ENCODE measurements at regions not wholly inside any gene's neighbourhood (a gene's known extent, or its start where the extent isn't known, plus 50 kb on each side); places are given as distances from the start of the nearest gene placed in this dataset.

GRCh38 chr9:105855987-105856386 is 161.6 kb downstream of the TMEM38B start:
- no peak for TF ChIP-seq NR1H2 (CRISPR knock-in tag; IDR thresholded peaks at IDR 0.05)
- TF ChIP-seq ZNF121 (CRISPR knock-in tag; IDR thresholded peaks at IDR 0.05): no peak
- TF ChIP-seq ATF1 (CRISPR knock-in tag; IDR thresholded peaks at IDR 0.05): no peak
- TF ChIP-seq SMAD4 (CRISPR knock-in tag; IDR thresholded peaks at IDR 0.05): no peak
- no peak for TF ChIP-seq RORB (CRISPR knock-in tag; IDR thresholded peaks at IDR 0.05)
- no peak for TF ChIP-seq AFF4 (CRISPR knock-in tag; IDR thresholded peaks at IDR 0.05; ENCODE audit: borderline replicate concordance)
- TF ChIP-seq ZNF423 (CRISPR knock-in tag; IDR thresholded peaks at IDR 0.05): no peak
- TF ChIP-seq TCF7 (CRISPR knock-in tag; IDR thresholded peaks at IDR 0.05; ENCODE audit: low read depth): no peak
- no peak for TF ChIP-seq CBFB (CRISPR knock-in tag; IDR thresholded peaks at IDR 0.05; ENCODE audit: low read depth)
- no peak for TF ChIP-seq MYBL2 (CRISPR knock-in tag; IDR thresholded peaks at IDR 0.05)
- TF ChIP-seq ZNF263 (CRISPR knock-in tag; IDR thresholded peaks at IDR 0.05; ENCODE audit: low read depth): no peak
- ChIA-PET CTCF (no interaction called here), POLR2A (no interaction called here)
- no peak overlapping the region for H3K4me3 Mint-ChIP-seq
- DNase-seq (ENCODE audit: low spot score) (no peak), ATAC-seq (no peak)
- no peaks in the 10 kb centered on the region for H3K36me3 Mint-ChIP-seq
- no peak overlapping the region for H3K27ac Mint-ChIP-seq
- no peaks in the 10 kb centered on the region for H3K9me3 Mint-ChIP-seq
- no peaks in the 10 kb centered on the region for H3K27me3 Mint-ChIP-seq (ENCODE audit: low read depth)
- peaks cover 5% of the 10 kb centered on the region; the same call in 1 of the 2 replicates for H3K4me1 Mint-ChIP-seq

GRCh38 chr9:105858006-105858690 is 163.8 kb downstream of the TMEM38B start:
- Mint-ChIP-seq H3K4me3 (no peak overlapping the region), H3K4me1 (peaks cover 5% of the 10 kb centered on the region; the same call in 1 of the 2 replicates), H3K27ac (no peak overlapping the region), H3K27me3 (ENCODE audit: low read depth) (no peaks in the 10 kb centered on the region), H3K36me3 (no peaks in the 10 kb centered on the region), H3K9me3 (no peaks in the 10 kb centered on the region)
- POLR2A ChIA-PET: interaction anchor here (0.5 kb wide), 1 partner anchor 233 kb away, joined by 4 read pairs; no protein-coding TSS in a partner anchor
- no peak for DNase-seq (ENCODE audit: low spot score)
- TF ChIP-seq ESRRA (CRISPR knock-in tag; IDR thresholded peaks at IDR 0.05; ENCODE audit: borderline replicate concordance) (no peak), GTF2I (CRISPR knock-in tag; conservative IDR thresholded peaks at IDR 0.05) (no peak), NR1H2 (CRISPR knock-in tag; IDR thresholded peaks at IDR 0.05) (no peak)
- ATAC-seq: no peak; the same call in 1 of the 2 replicates
- CTCF ChIA-PET: interaction anchor here (1.0 to 1.5 kb wide), 3 partner anchors 13 to 24 kb away, joined by 3 to 10 read pairs (median 4); no protein-coding TSS in a partner anchor

- Mint-ChIP-seq H3K36me3 (no peaks in the 10 kb centered on the region), H3K27me3 (ENCODE audit: low read depth) (no peaks in the 10 kb centered on the region), H3K9me3 (no peaks in the 10 kb centered on the region), H3K27ac (no peak overlapping the region), H3K4me1 (peaks cover 5% of the 10 kb centered on the region; the same call in 1 of the 2 replicates), H3K4me3 (no peak overlapping the region)
- DNase-seq (ENCODE audit: low spot score): no peak
- TF ChIP-seq RORB (CRISPR knock-in tag; IDR thresholded peaks at IDR 0.05) (no peak), EMX1 (CRISPR knock-in tag; IDR thresholded peaks at IDR 0.05) (no peak), MAX (CRISPR knock-in tag; IDR thresholded peaks at IDR 0.05) (no peak), ZNF416 (CRISPR knock-in tag; IDR thresholded peaks at IDR 0.05) (no peak), ZBTB43 (CRISPR knock-in tag; IDR thresholded peaks at IDR 0.05) (no peak), SOX15 (CRISPR knock-in tag; IDR thresholded peaks at IDR 0.05) (no peak), ZNF121 (CRISPR knock-in tag; IDR thresholded peaks at IDR 0.05) (no peak), CBFB (CRISPR knock-in tag; IDR thresholded peaks at IDR 0.05; ENCODE audit: low read depth) (no peak), AR (CRISPR knock-in tag; IDR thresholded peaks at IDR 0.05) (no peak), TEAD1 (CRISPR knock-in tag; IDR thresholded peaks at IDR 0.05) (no peak), PREB (CRISPR knock-in tag; IDR thresholded peaks at IDR 0.05; ENCODE audit: borderline replicate concordance) (no peak), ELF4 (CRISPR knock-in tag; IDR thresholded peaks at IDR 0.05; ENCODE audit: low read depth) (no peak), GTF2I (CRISPR knock-in tag; conservative IDR thresholded peaks at IDR 0.05) (no peak)
- ChIA-PET CTCF (interaction anchor here (1.0 to 1.4 kb wide), 2 partner anchors 12 to 17 kb away, joined by 3 to 4 read pairs; no protein-coding TSS in a partner anchor), POLR2A (no interaction called here)
- ATAC-seq: no peak
These were observed 164.5 kb downstream of the TMEM38B start for GRCh38 chr9:105858877-105859276.

Measured in WTC11 (cell line).